IMR-90 (cell line): ENCODE measurements at regions not wholly inside any gene's neighbourhood (a gene's known extent, or its start where the extent isn't known, plus 50 kb on each side); places are given as distances from the start of the nearest gene placed in this dataset.

Experiments used
- ATAC-seq: fragments of 200-7000 bp; cut with Tn5 transposase; 2 replicates; pipeline ENCODE4 v1.9.1; 2020; ENCODE audit warnings: low read depth, mild to moderate bottlenecking, moderate library complexity
- BruUV-seq: library from RNA; stranded (reverse); fragments of 400-500 nt; replicated peaks from 2 replicates; lab custom pipeline; 2021; lab: Mats Ljungman, UMichigan
- CTCF ChIA-PET: fragments of 300-600 bp; formaldehyde crosslinking; extraction: SDS; loops from one replicate; lab custom pipeline; 2021; ENCODE audit warnings: antibody characterized with exemption; lab: Yijun Ruan, JAX
- POLR2A ChIA-PET: fragments of 300-600 bp; sonication (Branson Sonifier 250); formaldehyde crosslinking; loops from one replicate; lab custom pipeline; 2022; ENCODE audit warnings: antibody characterized with exemption; ENCODE audit not compliant: unreplicated experiment; lab: Charles Lee
- DNase-seq: peaks from one replicate; pipeline ENCODE4 v3.0.0; 2013
- H2AFZ ChIP-seq: replicated peaks from 2 replicates; pipeline ENCODE3; 2013; ENCODE audit warnings: low read length, mild to moderate bottlenecking; ENCODE audit not compliant: poor library complexity
- H2AK5ac ChIP-seq: 2 replicates; pipeline ENCODE4 v1.6.1; 2013; ENCODE audit warnings: low read depth, low read length, inconsistent platforms
- H2AK9ac ChIP-seq: replicated peaks from 2 replicates; pipeline ENCODE3; 2013; ENCODE audit warnings: mild to moderate bottlenecking, low read depth, low read length, moderate library complexity; ENCODE audit not compliant: poor library complexity
- H2BK120ac ChIP-seq: 2 replicates; pipeline ENCODE4 v1.6.1; 2013; ENCODE audit warnings: low read depth, low read length, inconsistent platforms
- H2BK15ac ChIP-seq: 3 replicates; pipeline ENCODE4 v1.6.1; 2013; ENCODE audit warnings: low read depth, low read length, inconsistent platforms
- H2BK20ac ChIP-seq: 2 replicates; pipeline ENCODE4 v1.6.1; 2013; ENCODE audit warnings: low read depth, mild to moderate bottlenecking, inconsistent platforms, low read length, moderate library complexity
- H2BK5ac ChIP-seq: 2 replicates; pipeline ENCODE4 v1.6.1; 2013; ENCODE audit warnings: mild to moderate bottlenecking, low read depth, low read length, inconsistent platforms; ENCODE audit not compliant: poor library complexity, severe bottlenecking
- H3K14ac ChIP-seq: replicated peaks from 2 replicates; pipeline ENCODE4 v1.6.1; 2013; ENCODE audit warnings: low read depth, low read length, inconsistent platforms
- H3K18ac ChIP-seq: 2 replicates; pipeline ENCODE4 v1.6.1; 2013; ENCODE audit warnings: low read depth, low read length, control low read depth
- H3K23ac ChIP-seq: 2 replicates; pipeline ENCODE4 v1.6.1; 2013; ENCODE audit warnings: low read depth, low read length, inconsistent platforms
- H3K27ac ChIP-seq: 2 replicates; pipeline ENCODE4 v1.5.1; 2013; ENCODE audit warnings: mild to moderate bottlenecking, control low read depth, low read length; ENCODE audit not compliant: insufficient read depth
- H3K27me3 ChIP-seq: 2 replicates; pipeline ENCODE4 v1.6.1; 2013; ENCODE audit warnings: low read length; ENCODE audit not compliant: control insufficient read depth, insufficient read depth
- H3K36me3 ChIP-seq: 2 replicates; pipeline ENCODE4 v1.6.1; 2013; ENCODE audit warnings: low read length, mixed read lengths; ENCODE audit not compliant: control insufficient read depth, insufficient read depth
- H3K4ac ChIP-seq: 2 replicates; pipeline ENCODE4 v1.6.1; 2013; ENCODE audit warnings: low read depth, low read length, inconsistent platforms
- H3K4me1 ChIP-seq: 2 replicates; pipeline ENCODE4 v1.6.1; 2013; ENCODE audit warnings: low read length, mixed read lengths; ENCODE audit not compliant: control insufficient read depth, insufficient read depth
- H3K4me2 ChIP-seq: 2 replicates; pipeline ENCODE4 v1.6.1; 2013; ENCODE audit warnings: low read depth, mild to moderate bottlenecking, control low read depth, low read length, moderate library complexity
- H3K4me3 ChIP-seq: 2 replicates; pipeline ENCODE4 v1.5.1; 2013; ENCODE audit warnings: low read depth, mild to moderate bottlenecking, control low read depth, low read length, moderate library complexity; ENCODE audit not compliant: insufficient read depth
- H3K56ac ChIP-seq: 2 replicates; pipeline ENCODE4 v1.6.1; 2013; ENCODE audit warnings: low read length, inconsistent platforms; ENCODE audit not compliant: insufficient read depth; ENCODE audit errors: extremely low read depth
- H3K79me1 ChIP-seq, 2 experiments: 2 replicates each; pipeline ENCODE4 v1.6.1; 2013; ENCODE audit warnings: low read length in 2 of 2, inconsistent platforms in 1 of 2, low read depth in 1 of 2
- H3K9ac ChIP-seq: 2 replicates; pipeline ENCODE4 v1.6.1; 2013; ENCODE audit warnings: low read depth, low read length, control low read depth
- H3K9me1 ChIP-seq: 2 replicates; pipeline ENCODE4 v1.6.1; 2013; ENCODE audit warnings: low read length, inconsistent platforms; ENCODE audit not compliant: insufficient read depth
- H3K9me3 ChIP-seq: 2 replicates; pipeline ENCODE4 v1.6.1; 2013; ENCODE audit warnings: low read length; ENCODE audit not compliant: control insufficient read depth, insufficient read depth
- H4K20me1 ChIP-seq: 2 replicates; pipeline ENCODE4 v1.6.1; 2013; ENCODE audit warnings: low read length, inconsistent platforms; ENCODE audit not compliant: insufficient read depth
- H4K5ac ChIP-seq: 2 replicates; pipeline ENCODE4 v1.6.1; 2013; ENCODE audit warnings: mild to moderate bottlenecking, low read depth, low read length, control low read depth
- H4K8ac ChIP-seq, 2 experiments: 2 replicates each; pipeline ENCODE4 v1.6.1; 2013; ENCODE audit warnings: low read depth in 2 of 2, low read length in 2 of 2, control low read depth in 1 of 2, inconsistent platforms in 1 of 2
- H4K91ac ChIP-seq: 2 replicates; pipeline ENCODE4 v1.6.1; 2013; ENCODE audit warnings: low read depth, low read length, inconsistent platforms; ENCODE audit not compliant: insufficient read depth
- CEBPB ChIP-seq: IDR thresholded peaks from 2 replicates; pipeline ENCODE4 v1.6.1; 2012; ENCODE audit warnings: low read depth, low read length, improper control_type of control experiment
- CHD1 ChIP-seq: IDR thresholded peaks from 2 replicates; pipeline ENCODE4 v1.6.1; 2012; ENCODE audit warnings: low read depth, low read length, improper control_type of control experiment
- MAZ ChIP-seq: IDR thresholded peaks from 2 replicates; pipeline ENCODE4 v1.6.1; 2012; ENCODE audit warnings: low read depth, mild to moderate bottlenecking, low read length, improper control_type of control experiment, moderate library complexity, borderline replicate concordance
- MXI1 ChIP-seq: IDR thresholded peaks from 2 replicates; pipeline ENCODE4 v1.6.1; 2012; ENCODE audit warnings: low read depth, mild to moderate bottlenecking, low read length, moderate library complexity, borderline replicate concordance
- NFE2L2 ChIP-seq: fragments of 150-350 bp; IDR thresholded peaks from 2 replicates; pipeline ENCODE4 v1.6.1; 2016; ENCODE audit warnings: low read depth, mild to moderate bottlenecking, low read length
- POLR2A ChIP-seq: IDR thresholded peaks from 2 replicates; pipeline ENCODE4 v1.6.1; 2012; ENCODE audit warnings: mild to moderate bottlenecking, low read depth, low read length
- RCOR1 ChIP-seq: IDR thresholded peaks from 2 replicates; pipeline ENCODE4 v1.6.1; 2012; ENCODE audit warnings: mild to moderate bottlenecking, low read length, improper control_type of control experiment; ENCODE audit not compliant: insufficient replicate concordance
- WGBS, 2 experiments: methylation state at CpG; one replicate each; pipeline versions ENCODE4 v1.1.5 to v1.1.7; 2013; ENCODE audit warnings: missing lambda C conversion rate in 2 of 2; ENCODE audit not compliant: insufficient read length in 1 of 2; ENCODE audit errors: extremely low coverage in 2 of 2; 5-methylcytosine and 5-hydroxymethylcytosine counted together
- dilution Hi-C: fragments of 300-500 bp; cut with HindIII; formaldehyde crosslinking; loops from one replicate; pipeline ENCODE4 v1.14.3; 2018; ENCODE audit warnings: low sequenced_read_pairs; ENCODE audit not compliant: unreplicated experiment
- in situ Hi-C: fragments of 300-500 bp; cut with MboI; formaldehyde crosslinking; loops from 3 replicates; pipeline ENCODE4 v1.14.3; 2019; ENCODE audit warnings: low sequenced_read_pairs, inconsistent platforms, mixed read lengths
- intact Hi-C: fragments of 100-400 bp; cut with micrococcal nuclease; formaldehyde crosslinking; loops from 2 replicates; pipeline ENCODE4 v1.10.0; 2022
- TF ChIP-seq, protein P1 (sequence below): fragments of 150-350 bp; IDR thresholded peaks from 2 replicates; pipeline ENCODE4 v1.6.1; 2017; ENCODE audit warnings: mild to moderate bottlenecking, antibody characterized with exemption, low read length, low read depth
- TF ChIP-seq, protein P2 (sequence below): fragments of 150-350 bp; IDR thresholded peaks from 2 replicates; pipeline ENCODE4 v1.6.1; 2016; ENCODE audit warnings: low read depth, mild to moderate bottlenecking, low read length, moderate library complexity, borderline replicate concordance

GRCh38 chr15:85984241-85984640 lies 95.4 kb upstream of the AGBL1 start:
- dilution Hi-C loops (no loop called here), in situ Hi-C loops (no loop called here)
- no peak for ATAC-seq

More at GRCh38 chr15:85984241-85984640, 95.4 kb upstream of the AGBL1 start:
- no peaks in the 10 kb centered on the region for H3K4me1 ChIP-seq
- H4K91ac ChIP-seq = no peak overlapping the region
- no peak overlapping the region for H3K14ac ChIP-seq
- no peak overlapping the region for H2BK15ac ChIP-seq
- H2BK5ac ChIP-seq = no peak overlapping the region
- no peaks in the 10 kb centered on the region for H3K9me1 ChIP-seq
- no peak overlapping the region for H3K23ac ChIP-seq
- no peak overlapping the region for H3K18ac ChIP-seq
- H3K27me3 ChIP-seq = no peaks in the 10 kb centered on the region
- H3K36me3 ChIP-seq = no peaks in the 10 kb centered on the region
- no peaks in the 10 kb centered on the region for H3K79me1 ChIP-seq
- H4K8ac ChIP-seq = no peak overlapping the region
- H2AK5ac ChIP-seq = no peak overlapping the region
- ChIA-PET POLR2A (no interaction called here), CTCF (no interaction called here)
- H4K20me1 ChIP-seq = no peaks in the 10 kb centered on the region
- H3K56ac ChIP-seq = no peak overlapping the region
- 0% methylated on average over 1 of the region's 4 CpGs; no CpG with 5 or more reads in 1 of the 2 experiments for WGBS, 2 experiments
- no peak overlapping the region for H2AFZ ChIP-seq
- no peak overlapping the region for H3K4me2 ChIP-seq
- no peak for TF ChIP-seq NFE2L2
- TF ChIP-seq CEBPB = no peak
- TF ChIP-seq, protein P1, sequence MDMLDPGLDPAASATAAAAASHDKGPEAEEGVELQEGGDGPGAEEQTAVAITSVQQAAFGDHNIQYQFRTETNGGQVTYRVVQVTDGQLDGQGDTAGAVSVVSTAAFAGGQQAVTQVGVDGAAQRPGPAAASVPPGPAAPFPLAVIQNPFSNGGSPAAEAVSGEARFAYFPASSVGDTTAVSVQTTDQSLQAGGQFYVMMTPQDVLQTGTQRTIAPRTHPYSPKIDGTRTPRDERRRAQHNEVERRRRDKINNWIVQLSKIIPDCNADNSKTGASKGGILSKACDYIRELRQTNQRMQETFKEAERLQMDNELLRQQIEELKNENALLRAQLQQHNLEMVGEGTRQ = no peak
- no peak for TF ChIP-seq POLR2A
- no peak for TF ChIP-seq RCOR1
- TF ChIP-seq, protein P2, sequence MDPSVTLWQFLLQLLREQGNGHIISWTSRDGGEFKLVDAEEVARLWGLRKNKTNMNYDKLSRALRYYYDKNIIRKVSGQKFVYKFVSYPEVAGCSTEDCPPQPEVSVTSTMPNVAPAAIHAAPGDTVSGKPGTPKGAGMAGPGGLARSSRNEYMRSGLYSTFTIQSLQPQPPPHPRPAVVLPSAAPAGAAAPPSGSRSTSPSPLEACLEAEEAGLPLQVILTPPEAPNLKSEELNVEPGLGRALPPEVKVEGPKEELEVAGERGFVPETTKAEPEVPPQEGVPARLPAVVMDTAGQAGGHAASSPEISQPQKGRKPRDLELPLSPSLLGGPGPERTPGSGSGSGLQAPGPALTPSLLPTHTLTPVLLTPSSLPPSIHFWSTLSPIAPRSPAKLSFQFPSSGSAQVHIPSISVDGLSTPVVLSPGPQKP = no peak
- TF ChIP-seq MXI1 = no peak
- no peak for TF ChIP-seq CHD1
- no peak for TF ChIP-seq MAZ
- H3K4me3 ChIP-seq = no peak overlapping the region
- intact Hi-C loops = no loop called here
- no peak overlapping the region for H4K5ac ChIP-seq
- no peak overlapping the region for H2BK120ac ChIP-seq
- no peak overlapping the region for H2AK9ac ChIP-seq
- no peak overlapping the region for H2BK20ac ChIP-seq
- no peak overlapping the region for H3K4ac ChIP-seq
- H3K9me3 ChIP-seq = peaks cover 24% of the 10 kb centered on the region
- no peak overlapping the region for H3K9ac ChIP-seq
- no TSS peak for BruUV-seq
- no peak overlapping the region for H3K27ac ChIP-seq
- no peak for DNase-seq
